GM12864 (cell line): ENCODE measurements at regions not wholly inside any gene's neighbourhood (a gene's known extent, or its start where the extent isn't known, plus 50 kb on each side); places are given as distances from the start of the nearest gene placed in this dataset.

Source experiments
- DNase-seq: peaks from one replicate; pipeline ENCODE4 v3.0.0-alpha.2; 2011; ENCODE audit warnings: low read depth
- H3K4me3 ChIP-seq: 2 replicates; pipeline ENCODE4 v1.5.1; 2011; ENCODE audit warnings: mild to moderate bottlenecking, low read depth, low read length, control low read depth
- CTCF ChIP-seq: IDR thresholded peaks from 2 replicates; pipeline ENCODE4 v1.5.1; 2011; ENCODE audit warnings: low read depth, mild to moderate bottlenecking, moderate library complexity, low read length, control low read depth, inconsistent platforms; ENCODE audit errors: missing control alignments

DNA sequence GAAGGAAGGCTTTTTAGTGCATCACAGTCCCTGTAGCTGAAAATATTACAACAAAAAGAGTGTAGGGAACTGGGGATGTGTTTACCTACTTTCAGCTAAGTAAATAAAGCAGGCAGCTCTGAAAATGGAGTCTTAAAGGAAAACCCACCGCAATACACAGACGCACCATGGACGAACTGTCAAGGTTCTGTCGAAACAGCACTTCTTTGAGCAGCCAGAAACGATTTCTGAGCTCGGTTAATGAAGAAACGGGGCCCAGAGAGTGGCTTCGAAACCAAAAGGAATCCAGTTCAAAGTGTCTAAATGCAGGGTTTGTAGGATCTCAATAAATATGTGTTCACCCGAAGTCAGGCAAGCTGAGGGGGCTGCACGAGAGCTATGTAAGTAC lies 275.4 kb upstream of the NEBL start:
- H3K4me3 ChIP-seq = no peak overlapping the region
- no peak for DNase-seq
- TF ChIP-seq CTCF = no peak

GRCh38 chr10:21171936-21172541 lies 274.9 kb upstream of the NEBL start:
- H3K4me3 ChIP-seq = no peak overlapping the region
- TF ChIP-seq CTCF = no peak
- no peak for DNase-seq

GRCh38 chr10:21171197-21171935 lies 274.3 kb upstream of the NEBL start:
- DNase-seq = no peak
- H3K4me3 ChIP-seq = no peak overlapping the region
- TF ChIP-seq CTCF = peak; percentile 30

GRCh38 chr10:21170216-21170615 lies 273.1 kb upstream of the NEBL start:
- no peak for DNase-seq
- TF ChIP-seq CTCF = no peak
- no peak overlapping the region for H3K4me3 ChIP-seq

DNA sequence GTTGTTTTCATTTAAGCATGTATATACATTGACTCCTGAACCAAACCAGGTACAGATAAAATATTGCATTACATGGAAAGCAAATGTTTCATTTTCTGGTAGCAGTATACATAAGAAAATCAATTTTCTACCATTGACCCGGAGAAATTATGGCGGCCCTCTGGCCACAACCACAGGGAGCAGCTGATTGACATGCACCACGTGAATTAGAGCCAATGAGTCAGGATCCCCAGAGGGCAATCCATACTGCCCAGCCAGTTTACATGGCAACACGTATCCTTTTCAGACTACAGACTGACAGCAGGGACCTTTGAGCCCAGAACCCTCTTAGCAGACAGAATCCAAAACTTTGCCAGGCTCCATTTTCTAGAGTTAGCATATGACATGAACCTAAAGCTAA lies 272.2 kb upstream of the NEBL start:
- no peak overlapping the region for H3K4me3 ChIP-seq
- DNase-seq = no peak
- no peak for TF ChIP-seq CTCF

DNA sequence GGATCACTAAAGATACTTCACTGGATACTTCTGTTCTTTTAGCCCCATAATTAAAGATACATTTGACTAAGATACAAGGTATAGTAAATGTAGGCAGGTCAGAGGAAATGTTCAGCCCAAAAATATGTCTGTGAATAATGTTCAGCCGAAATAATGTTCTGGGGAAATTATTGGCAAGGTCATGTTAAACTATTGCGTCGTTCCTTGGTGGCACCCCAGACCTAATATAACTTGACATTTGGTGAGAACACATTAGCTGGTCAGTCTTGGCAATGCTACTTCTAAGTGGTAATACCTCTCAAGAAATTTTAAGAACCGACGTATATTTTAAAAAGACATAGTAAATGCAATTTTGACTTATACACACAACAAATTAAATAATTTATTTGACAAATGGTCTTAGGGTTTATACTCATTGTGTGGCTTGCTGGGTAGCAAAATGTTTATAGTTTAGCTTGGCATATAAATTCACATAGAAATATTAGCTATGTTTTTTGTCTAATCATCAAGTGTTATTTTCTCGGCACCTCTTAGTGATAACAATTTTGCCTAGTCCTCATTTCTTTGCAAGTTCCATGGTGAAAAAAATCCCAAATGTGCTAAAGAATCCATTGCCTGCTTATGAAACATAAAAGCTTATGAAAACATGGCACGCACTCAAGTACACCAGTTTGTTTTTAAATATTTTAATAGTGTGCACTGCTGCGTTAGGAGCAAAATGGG lies 270.3 kb upstream of the NEBL start:
- no peak for TF ChIP-seq CTCF
- DNase-seq = no peak
- H3K4me3 ChIP-seq = no peak overlapping the region
